Nephron progenitor cell (in vitro differentiated cells): ENCODE measurements at regions not wholly inside any gene's neighbourhood (a gene's known extent, or its start where the extent isn't known, plus 50 kb on each side); places are given as distances from the start of the nearest gene placed in this dataset.
A peak's percentile ranks its signal among the peaks of the same experiment; 100 is the strongest.

Experiments used
- DNase-seq: peaks from one replicate; pipeline ENCODE4 v3.0.0; 2021
- H3K27ac Mint-ChIP-seq: 2 replicates; pipeline ENCODE4 v1.8.0; 2021; ENCODE audit warnings: mild to moderate bottlenecking, moderate library complexity, mixed read lengths
- H3K27me3 Mint-ChIP-seq: 2 replicates; pipeline ENCODE4 v1.8.0; 2021; ENCODE audit warnings: mild to moderate bottlenecking, low read depth, mixed read lengths; ENCODE audit not compliant: poor library complexity
- H3K36me3 Mint-ChIP-seq: 2 replicates; pipeline ENCODE4 v1.8.0; 2021; ENCODE audit warnings: low read depth, mixed read lengths
- H3K4me1 Mint-ChIP-seq: 2 replicates; pipeline ENCODE4 v1.8.0; 2021; ENCODE audit warnings: mixed read lengths
- H3K4me3 Mint-ChIP-seq: 2 replicates; pipeline ENCODE4 v1.8.0; 2021; ENCODE audit warnings: mild to moderate bottlenecking, moderate library complexity, mixed read lengths
- H3K9me3 Mint-ChIP-seq: 2 replicates; pipeline ENCODE4 v1.8.0; 2021; ENCODE audit warnings: mild to moderate bottlenecking, moderate library complexity, mixed read lengths
- CTCF ChIP-seq: fragments of 200-600 bp; sonication (generic); IDR thresholded peaks from 2 replicates; pipeline ENCODE4 v1.5.0; 2021; ENCODE audit warnings: antibody characterized with exemption

GRCh38 chr17:79560527-79560926 is 50.3 kb downstream of the RBFOX3 start:
- DNase-seq: no peak
- TF ChIP-seq CTCF: no peak
- no peaks in the 10 kb centered on the region for H3K36me3 Mint-ChIP-seq
- peaks cover 46% of the 10 kb centered on the region for H3K27me3 Mint-ChIP-seq
- peaks cover 37% of the 10 kb centered on the region for H3K4me1 Mint-ChIP-seq
- H3K27ac Mint-ChIP-seq: no peak overlapping the region
- H3K9me3 Mint-ChIP-seq: peaks cover 2% of the 10 kb centered on the region
- H3K4me3 Mint-ChIP-seq: no peak overlapping the region

- H3K27me3 Mint-ChIP-seq: peaks cover 51% of the 10 kb centered on the region
- no peak overlapping the region for H3K27ac Mint-ChIP-seq
These were observed 51.6 kb downstream of the RBFOX3 start for GRCh38 chr17:79559111-79559887.

GRCh38 chr17:79558091-79558900 is 52.6 kb downstream of the RBFOX3 start:
- Mint-ChIP-seq H3K4me3 (peak overlapping the region; percentile 9), H3K9me3 (peaks cover 15% of the 10 kb centered on the region), H3K27me3 (peaks cover 52% of the 10 kb centered on the region), H3K27ac (no peak overlapping the region), H3K4me1 (peaks cover 39% of the 10 kb centered on the region), H3K36me3 (no peaks in the 10 kb centered on the region)
- TF ChIP-seq CTCF: no peak
- DNase-seq: no peak

More at GRCh38 chr17:79559111-79559887, 51.6 kb downstream of the RBFOX3 start:
- H3K4me3 Mint-ChIP-seq: no peak overlapping the region
- H3K4me1 Mint-ChIP-seq: peaks cover 39% of the 10 kb centered on the region
- peaks cover 7% of the 10 kb centered on the region for H3K9me3 Mint-ChIP-seq
- no peak for DNase-seq
- TF ChIP-seq CTCF: no peak
- no peaks in the 10 kb centered on the region for H3K36me3 Mint-ChIP-seq

- Mint-ChIP-seq H3K9me3 (peaks cover 16% of the 10 kb centered on the region), H3K27ac (peak overlapping the region; percentile 38), H3K4me3 (peak overlapping the region; percentile 9), H3K4me1 (peaks cover 33% of the 10 kb centered on the region), H3K27me3 (peaks cover 50% of the 10 kb centered on the region), H3K36me3 (no peaks in the 10 kb centered on the region)
- no peak for TF ChIP-seq CTCF
- no peak for DNase-seq
These were observed 53.4 kb downstream of the RBFOX3 start for GRCh38 chr17:79557276-79558090.

- H3K36me3 Mint-ChIP-seq: no peaks in the 10 kb centered on the region
- TF ChIP-seq CTCF: no peak
- no peak for DNase-seq
- no peak overlapping the region for H3K4me3 Mint-ChIP-seq
- peaks cover 26% of the 10 kb centered on the region for H3K4me1 Mint-ChIP-seq
- peaks cover 26% of the 10 kb centered on the region for H3K9me3 Mint-ChIP-seq
- H3K27me3 Mint-ChIP-seq: peaks cover 47% of the 10 kb centered on the region
- no peak overlapping the region for H3K27ac Mint-ChIP-seq
These were observed 54.6 kb downstream of the RBFOX3 start for GRCh38 chr17:79556271-79556670.
